Brain microvascular endothelial cell (primary cell): ENCODE measurements at regions not wholly inside any gene's neighbourhood (a gene's known extent, or its start where the extent isn't known, plus 50 kb on each side); places are given as distances from the start of the nearest gene placed in this dataset.

Experiments
- DNase-seq: peaks from one replicate; pipeline ENCODE4 v3.0.0-alpha.2; 2020
- H3K27ac ChIP-seq: fragments of 250-450 bp; sonication (Bioruptor Pico); 2 replicates; pipeline ENCODE4 v1.5.1; 2020; ENCODE audit warnings: mild to moderate bottlenecking, moderate library complexity
- H3K27me3 ChIP-seq: fragments of 250-450 bp; sonication (Bioruptor Pico); replicated peaks from 2 replicates; pipeline ENCODE4 v1.5.1; 2020; ENCODE audit warnings: mild to moderate bottlenecking
- H3K36me3 ChIP-seq: fragments of 250-450 bp; sonication (Bioruptor Pico); replicated peaks from 2 replicates; pipeline ENCODE4 v1.5.1; 2020; ENCODE audit warnings: mild to moderate bottlenecking
- H3K4me3 ChIP-seq: 2 replicates; pipeline ENCODE4 v1.5.1; 2011; ENCODE audit warnings: low read depth, mild to moderate bottlenecking, control low read depth, low read length, moderate library complexity
- in situ Hi-C: cut with HindIII; loops from 2 replicates; pipeline ENCODE4 v1.10.0; 2017; ENCODE audit warnings: low sequenced_read_pairs, low pct_ligation_motif_present
- TF ChIP-seq, protein P1 (sequence below): IDR thresholded peaks from 2 replicates; pipeline ENCODE4 v1.5.1; 2011; ENCODE audit warnings: low read depth, mild to moderate bottlenecking, moderate library complexity, low read length, control low read depth, inconsistent platforms; ENCODE audit errors: missing control alignments

DNA sequence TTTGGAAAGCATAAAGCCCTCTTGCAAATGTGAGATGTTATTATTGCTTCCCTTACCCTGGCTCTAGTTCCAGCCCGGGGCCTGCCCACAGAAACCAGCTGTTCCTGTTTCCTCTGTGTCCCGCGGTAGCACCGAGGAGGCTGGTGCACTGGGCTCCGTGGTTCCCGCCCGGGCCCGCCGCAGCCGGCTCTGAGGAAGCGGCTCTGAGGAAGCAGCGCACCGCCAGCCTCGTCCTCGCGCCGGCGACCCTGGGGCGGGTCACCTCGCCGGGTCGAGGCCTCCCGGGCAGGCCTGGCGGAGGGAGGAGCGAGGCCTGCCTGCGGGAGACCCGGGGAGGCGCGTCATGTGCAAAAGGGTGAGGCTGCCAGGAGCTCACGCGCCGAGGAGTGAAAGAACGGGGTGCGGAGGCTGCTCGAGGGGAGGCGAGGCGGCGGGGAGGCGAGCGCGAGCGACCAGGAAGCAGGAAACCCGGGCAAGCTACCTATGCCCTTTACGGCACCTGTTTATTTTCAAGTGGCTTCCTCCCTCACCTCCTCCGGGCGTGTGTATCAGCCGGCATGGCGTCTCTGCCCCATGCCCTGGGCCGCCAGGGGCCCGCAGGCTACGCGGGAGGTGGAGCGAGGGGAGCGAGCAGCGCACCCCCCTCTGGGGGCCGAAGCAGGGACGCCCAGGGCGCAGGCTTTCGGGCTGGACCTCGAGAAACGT lies 61.3 kb upstream of the MEGF10 start:
- TF ChIP-seq, protein P1, sequence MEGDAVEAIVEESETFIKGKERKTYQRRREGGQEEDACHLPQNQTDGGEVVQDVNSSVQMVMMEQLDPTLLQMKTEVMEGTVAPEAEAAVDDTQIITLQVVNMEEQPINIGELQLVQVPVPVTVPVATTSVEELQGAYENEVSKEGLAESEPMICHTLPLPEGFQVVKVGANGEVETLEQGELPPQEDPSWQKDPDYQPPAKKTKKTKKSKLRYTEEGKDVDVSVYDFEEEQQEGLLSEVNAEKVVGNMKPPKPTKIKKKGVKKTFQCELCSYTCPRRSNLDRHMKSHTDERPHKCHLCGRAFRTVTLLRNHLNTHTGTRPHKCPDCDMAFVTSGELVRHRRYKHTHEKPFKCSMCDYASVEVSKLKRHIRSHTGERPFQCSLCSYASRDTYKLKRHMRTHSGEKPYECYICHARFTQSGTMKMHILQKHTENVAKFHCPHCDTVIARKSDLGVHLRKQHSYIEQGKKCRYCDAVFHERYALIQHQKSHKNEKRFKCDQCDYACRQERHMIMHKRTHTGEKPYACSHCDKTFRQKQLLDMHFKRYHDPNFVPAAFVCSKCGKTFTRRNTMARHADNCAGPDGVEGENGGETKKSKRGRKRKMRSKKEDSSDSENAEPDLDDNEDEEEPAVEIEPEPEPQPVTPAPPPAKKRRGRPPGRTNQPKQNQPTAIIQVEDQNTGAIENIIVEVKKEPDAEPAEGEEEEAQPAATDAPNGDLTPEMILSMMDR = peak; percentile 37
- Histone ChIP-seq H3K36me3 (no peaks in the 10 kb centered on the region), H3K27ac (no peak overlapping the region), H3K4me3 (peak overlapping the region; percentile 67), H3K27me3 (no peaks in the 10 kb centered on the region)
- in situ Hi-C loops = no loop called here
- DNase-seq = no peak

- no peak overlapping the region for H3K27ac ChIP-seq
- no peak for DNase-seq
- no peaks in the 10 kb centered on the region for H3K27me3 ChIP-seq
- in situ Hi-C loops = no loop called here
- no peak overlapping the region for H3K4me3 ChIP-seq
- TF ChIP-seq, protein P1 = no peak
- H3K36me3 ChIP-seq = no peaks in the 10 kb centered on the region
Measured at GRCh38 chr5:127231118-127231517, 59.5 kb upstream of the MEGF10 start.

- in situ Hi-C loops = no loop called here
- no peak overlapping the region for H3K27ac ChIP-seq
Measured at GRCh38 chr5:127233590-127233989, 57.0 kb upstream of the MEGF10 start.

DNA sequence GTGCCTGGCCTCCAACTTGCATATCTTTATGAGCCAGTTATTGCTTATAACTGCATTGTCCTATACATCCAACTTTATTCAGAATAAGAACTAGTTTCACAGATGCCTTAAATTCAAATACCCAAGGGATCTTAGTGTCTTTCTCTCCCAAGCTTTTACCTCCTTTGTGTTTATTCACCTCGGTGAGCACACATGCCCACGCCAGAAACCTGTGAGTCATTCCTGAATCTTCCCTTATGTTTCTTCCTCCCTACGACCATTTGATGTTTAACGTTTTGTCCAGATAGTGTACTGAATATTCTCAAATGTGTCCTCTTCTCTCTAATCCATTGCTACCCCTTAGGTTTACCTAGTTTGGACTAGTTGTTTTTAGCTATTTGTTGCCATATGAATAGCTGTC lies 55.5 kb upstream of the MEGF10 start:
- Histone ChIP-seq H3K27me3 (no peaks in the 10 kb centered on the region), H3K27ac (no peak overlapping the region), H3K36me3 (no peaks in the 10 kb centered on the region), H3K4me3 (no peak overlapping the region)
- in situ Hi-C loops = no loop called here
- DNase-seq = no peak
- TF ChIP-seq, protein P1 = no peak

More at GRCh38 chr5:127233590-127233989, 57.0 kb upstream of the MEGF10 start:
- Histone ChIP-seq H3K4me3 (no peak overlapping the region), H3K36me3 (no peaks in the 10 kb centered on the region), H3K27me3 (no peaks in the 10 kb centered on the region)
- TF ChIP-seq, protein P1 = no peak
- no peak for DNase-seq

DNA sequence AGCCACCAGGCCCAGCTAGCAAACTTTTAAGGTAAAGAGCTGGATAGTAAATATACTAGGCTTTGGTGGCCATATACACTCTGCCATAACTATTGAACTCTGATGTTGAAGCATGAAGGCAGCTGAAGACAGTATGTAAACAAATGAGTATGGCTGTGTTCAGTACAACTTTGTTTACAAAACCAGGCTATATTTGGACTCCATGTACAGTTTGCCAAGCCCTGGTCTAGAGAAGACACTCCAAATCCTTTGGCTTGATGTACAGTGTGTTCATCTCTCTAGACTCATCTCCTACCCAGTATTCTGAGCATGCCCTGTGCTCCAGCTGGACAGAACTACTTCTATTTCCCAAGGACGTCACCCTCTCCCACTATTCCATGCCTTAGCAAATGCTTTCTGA lies 54.3 kb upstream of the MEGF10 start:
- H3K27ac ChIP-seq = no peak overlapping the region
- H3K27me3 ChIP-seq = no peaks in the 10 kb centered on the region
- no peak for DNase-seq
- H3K36me3 ChIP-seq = no peaks in the 10 kb centered on the region
- TF ChIP-seq, protein P1 = no peak
- in situ Hi-C loops = no loop called here
- no peak overlapping the region for H3K4me3 ChIP-seq
